Activated CD8-positive, alpha-beta T cell treated with anti-CD3 and anti-CD28 coated beads for 36 hours (primary cell): ENCODE measurements at regions not wholly inside any gene's neighbourhood (a gene's known extent, or its start where the extent isn't known, plus 50 kb on each side); places are given as distances from the start of the nearest gene placed in this dataset.
"Not testable (repeated sequence)": the region's sequence is repeated elsewhere in the genome, so short reads cannot be mapped to it uniquely, and the experiment has no call there.

Experiments
- ATAC-seq: fragments of 200-7000 bp; cut with Tn5 transposase; one replicate; pipeline ENCODE4 v1.10.0; 2021; ENCODE audit warnings: mild to moderate bottlenecking, moderate library complexity
- CTCF ChIA-PET: fragments of 350-600 bp; sonication (Branson Sonifier 250); formaldehyde crosslinking; loops from one replicate; lab custom pipeline; 2021; ENCODE audit warnings: antibody characterized with exemption; lab: Charles Lee
- POLR2A ChIA-PET: fragments of 350-600 bp; sonication (Branson Sonifier 250); formaldehyde crosslinking; loops from one replicate; lab custom pipeline; 2021; ENCODE audit warnings: antibody characterized with exemption; lab: Charles Lee
- DNase-seq: peaks from one replicate; pipeline ENCODE4 v3.0.0-alpha.2; 2020
- H3K27ac Mint-ChIP-seq: one replicate; pipeline ENCODE4 v1.8.0; 2021; ENCODE audit warnings: mild to moderate bottlenecking, mixed read lengths
- H3K27me3 Mint-ChIP-seq: one replicate; pipeline ENCODE4 v1.8.0; 2021; ENCODE audit warnings: mixed read lengths
- H3K36me3 Mint-ChIP-seq: one replicate; pipeline ENCODE4 v1.8.0; 2021; ENCODE audit warnings: low read depth, mixed read lengths
- H3K4me1 Mint-ChIP-seq: one replicate; pipeline ENCODE4 v1.8.0; 2021; ENCODE audit warnings: low read depth, mixed read lengths
- H3K4me3 Mint-ChIP-seq: one replicate; pipeline ENCODE4 v1.8.0; 2021; ENCODE audit warnings: mild to moderate bottlenecking, moderate library complexity, mixed read lengths
- H3K9me3 Mint-ChIP-seq: one replicate; pipeline ENCODE4 v1.8.0; 2021; ENCODE audit warnings: mixed read lengths
- intact Hi-C: fragments of 100-400 bp; cut with micrococcal nuclease; formaldehyde crosslinking; loops from one replicate; pipeline ENCODE4 v1.10.0; 2022
- TF ChIP-seq, protein P1 (sequence below): fragments of 200-600 bp; IDR thresholded peaks from one replicate; pipeline ENCODE4 v1.8.0; 2022; ENCODE audit warnings: antibody characterized with exemption, mild to moderate bottlenecking

DNA sequence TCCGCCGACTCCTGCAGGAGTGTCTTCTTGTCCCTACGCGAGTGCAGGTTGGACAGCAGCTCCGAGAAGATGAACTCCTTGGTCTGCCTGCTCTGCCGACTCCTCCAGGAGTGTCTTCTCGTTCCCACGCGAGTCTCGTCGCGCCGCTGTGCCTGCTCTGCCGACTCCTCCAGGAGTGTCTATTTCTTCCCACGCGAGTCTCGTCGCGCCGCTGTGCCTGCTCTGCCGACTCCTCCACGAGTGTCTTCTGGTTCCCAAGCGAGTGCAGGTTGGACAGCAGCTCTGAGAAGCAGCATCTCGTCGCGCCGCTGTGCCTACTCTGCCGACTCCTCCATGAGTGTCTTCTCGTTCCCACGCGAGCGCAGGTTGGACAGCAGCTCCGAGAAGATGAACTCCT, 66.6 kb upstream of the LYSMD4 start:
- H3K9me3 Mint-ChIP-seq, CTCF ChIA-PET, H3K4me3 Mint-ChIP-seq, H3K27ac Mint-ChIP-seq, H3K4me1 Mint-ChIP-seq, ATAC-seq, H3K36me3 Mint-ChIP-seq, POLR2A ChIA-PET, H3K27me3 Mint-ChIP-seq, DNase-seq, intact Hi-C loops: not testable (repeated sequence)

DNA sequence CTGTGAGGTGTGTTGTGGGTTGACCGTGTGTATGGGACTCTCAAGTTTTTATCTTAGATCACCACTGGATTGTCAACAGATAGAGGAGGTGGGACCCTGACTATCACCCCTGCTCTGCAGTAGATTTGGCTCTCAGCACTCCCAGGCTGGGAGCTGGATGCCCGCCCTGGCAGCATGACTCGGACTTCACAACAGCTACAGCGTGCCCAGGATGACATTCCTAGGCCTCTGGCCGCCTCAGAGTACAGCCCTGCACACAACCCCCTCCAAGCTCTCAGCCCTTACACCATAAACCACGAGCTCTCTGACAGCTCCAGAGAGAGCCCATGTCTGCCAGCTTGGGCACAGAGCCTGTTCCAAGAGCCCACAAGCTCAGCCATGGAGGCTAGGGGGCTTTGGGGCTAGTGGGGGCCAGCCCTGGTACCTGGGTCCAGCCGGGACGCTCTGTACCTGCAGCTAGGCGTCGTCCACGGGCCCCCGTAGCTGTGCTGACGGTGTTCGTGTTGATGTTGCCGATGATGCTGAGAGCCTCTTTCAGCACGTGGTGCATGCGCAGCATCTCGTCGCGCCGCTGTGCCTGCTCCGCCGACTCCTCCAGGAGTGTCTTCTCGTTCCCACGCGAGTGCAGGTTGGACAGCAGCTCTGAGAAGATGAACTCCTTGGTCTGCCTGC, 66.1 kb upstream of the LYSMD4 start:
- intact Hi-C loops, DNase-seq, POLR2A ChIA-PET, H3K9me3 Mint-ChIP-seq, ATAC-seq, H3K4me3 Mint-ChIP-seq, H3K4me1 Mint-ChIP-seq, H3K27ac Mint-ChIP-seq, H3K36me3 Mint-ChIP-seq, H3K27me3 Mint-ChIP-seq, CTCF ChIA-PET: not testable (repeated sequence)

GRCh38 chr15:99796940-99797870, 64.0 kb upstream of the LYSMD4 start:
- CTCF ChIA-PET, H3K9me3 Mint-ChIP-seq, H3K27me3 Mint-ChIP-seq, H3K4me1 Mint-ChIP-seq, H3K4me3 Mint-ChIP-seq, DNase-seq, H3K36me3 Mint-ChIP-seq, intact Hi-C loops, H3K27ac Mint-ChIP-seq, POLR2A ChIA-PET: not testable (repeated sequence)
- peak; percentile 42 for ATAC-seq
- TF ChIP-seq, protein P1, sequence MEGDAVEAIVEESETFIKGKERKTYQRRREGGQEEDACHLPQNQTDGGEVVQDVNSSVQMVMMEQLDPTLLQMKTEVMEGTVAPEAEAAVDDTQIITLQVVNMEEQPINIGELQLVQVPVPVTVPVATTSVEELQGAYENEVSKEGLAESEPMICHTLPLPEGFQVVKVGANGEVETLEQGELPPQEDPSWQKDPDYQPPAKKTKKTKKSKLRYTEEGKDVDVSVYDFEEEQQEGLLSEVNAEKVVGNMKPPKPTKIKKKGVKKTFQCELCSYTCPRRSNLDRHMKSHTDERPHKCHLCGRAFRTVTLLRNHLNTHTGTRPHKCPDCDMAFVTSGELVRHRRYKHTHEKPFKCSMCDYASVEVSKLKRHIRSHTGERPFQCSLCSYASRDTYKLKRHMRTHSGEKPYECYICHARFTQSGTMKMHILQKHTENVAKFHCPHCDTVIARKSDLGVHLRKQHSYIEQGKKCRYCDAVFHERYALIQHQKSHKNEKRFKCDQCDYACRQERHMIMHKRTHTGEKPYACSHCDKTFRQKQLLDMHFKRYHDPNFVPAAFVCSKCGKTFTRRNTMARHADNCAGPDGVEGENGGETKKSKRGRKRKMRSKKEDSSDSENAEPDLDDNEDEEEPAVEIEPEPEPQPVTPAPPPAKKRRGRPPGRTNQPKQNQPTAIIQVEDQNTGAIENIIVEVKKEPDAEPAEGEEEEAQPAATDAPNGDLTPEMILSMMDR: peak; percentile 32

DNA sequence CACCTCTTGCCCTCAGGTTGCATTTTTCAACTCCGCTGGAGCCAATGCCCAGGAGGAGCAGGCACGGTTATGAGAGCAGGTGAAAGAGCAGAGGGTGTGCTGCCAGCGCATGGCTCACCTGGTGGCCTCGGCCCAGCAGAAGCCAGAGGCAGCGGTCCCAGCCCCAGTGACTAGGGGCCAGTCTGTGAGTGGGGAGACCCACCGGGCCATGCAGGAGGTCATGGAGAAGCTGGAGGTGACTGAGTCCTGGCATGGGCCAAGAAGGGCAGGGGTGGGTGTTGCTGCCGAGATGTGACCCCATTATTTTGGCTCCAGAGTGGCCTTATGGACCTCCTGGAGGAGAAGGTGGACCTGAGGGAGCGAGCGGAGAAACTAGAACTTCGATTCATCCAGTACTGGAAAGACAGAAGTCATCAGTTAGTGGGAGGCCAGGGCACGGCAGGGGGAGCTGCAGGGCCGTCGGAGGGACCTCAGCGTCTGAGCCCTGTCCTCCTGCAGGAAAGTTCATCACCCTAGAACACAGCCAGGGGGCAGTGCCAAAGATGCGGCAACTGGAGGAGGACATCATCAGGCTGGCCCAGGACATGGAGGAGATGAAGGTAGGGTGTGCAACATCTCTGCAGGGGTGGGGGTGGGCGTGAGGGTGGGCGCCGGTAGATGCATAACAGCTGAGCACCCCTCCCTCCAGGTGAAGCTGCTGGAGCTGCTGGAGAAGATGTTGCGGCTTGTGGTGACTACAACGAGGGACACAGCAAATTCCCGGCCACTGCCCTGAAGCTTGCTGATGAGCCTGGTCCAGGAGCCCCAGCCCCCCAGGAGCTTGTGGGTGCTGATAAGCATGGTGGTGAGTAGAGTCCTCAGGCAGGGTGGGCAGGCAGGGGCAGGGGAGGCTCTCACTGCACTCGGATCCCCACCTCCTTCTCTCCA, 58.9 kb upstream of the LYSMD4 start:
- POLR2A ChIA-PET, intact Hi-C loops, H3K36me3 Mint-ChIP-seq, H3K27ac Mint-ChIP-seq, CTCF ChIA-PET, ATAC-seq, H3K4me3 Mint-ChIP-seq, DNase-seq, H3K4me1 Mint-ChIP-seq, H3K9me3 Mint-ChIP-seq, H3K27me3 Mint-ChIP-seq: not testable (repeated sequence)

GRCh38 chr15:99790751-99791150, 57.5 kb upstream of the LYSMD4 start:
- ATAC-seq, H3K27me3 Mint-ChIP-seq, H3K9me3 Mint-ChIP-seq, H3K36me3 Mint-ChIP-seq, intact Hi-C loops, H3K4me1 Mint-ChIP-seq, POLR2A ChIA-PET, H3K4me3 Mint-ChIP-seq, H3K27ac Mint-ChIP-seq: not testable (repeated sequence)
- peak; percentile 22 for DNase-seq
- CTCF ChIA-PET: interaction anchor here (1.6 kb wide), 1 partner anchor 35 kb away, joined by 4 read pairs; no protein-coding TSS in a partner anchor

GRCh38 chr15:99788156-99788555, 54.9 kb upstream of the LYSMD4 start:
- H3K36me3 Mint-ChIP-seq: no peaks in the 10 kb centered on the region
- H3K4me1 Mint-ChIP-seq: no peaks in the 10 kb centered on the region
- ChIA-PET CTCF (no interaction called here), POLR2A (no interaction called here)
- intact Hi-C loops: no loop called here
- DNase-seq: no peak
- no peak overlapping the region for H3K4me3 Mint-ChIP-seq
- TF ChIP-seq, protein P1: no peak
- peaks cover 10% of the 10 kb centered on the region for H3K27me3 Mint-ChIP-seq
- H3K27ac Mint-ChIP-seq: no peak overlapping the region
- H3K9me3 Mint-ChIP-seq: no peaks in the 10 kb centered on the region
- ATAC-seq: no peak

- POLR2A ChIA-PET, H3K9me3 Mint-ChIP-seq, ATAC-seq, H3K4me3 Mint-ChIP-seq, DNase-seq, H3K4me1 Mint-ChIP-seq, H3K36me3 Mint-ChIP-seq, H3K27ac Mint-ChIP-seq, intact Hi-C loops, CTCF ChIA-PET: not testable (repeated sequence)
- peaks cover 10% of the 10 kb centered on the region for H3K27me3 Mint-ChIP-seq
Measured at GRCh38 chr15:99784800-99785199, 51.6 kb upstream of the LYSMD4 start.

- H3K4me1 Mint-ChIP-seq, POLR2A ChIA-PET, H3K27ac Mint-ChIP-seq, H3K9me3 Mint-ChIP-seq, DNase-seq, ATAC-seq, H3K27me3 Mint-ChIP-seq, H3K4me3 Mint-ChIP-seq, H3K36me3 Mint-ChIP-seq, intact Hi-C loops, CTCF ChIA-PET: not testable (repeated sequence)
Measured at GRCh38 chr15:99783918-99784619, 50.8 kb upstream of the LYSMD4 start.
